Right atrium auricular region (tissue), 2 donors: ENCODE measurements at regions not wholly inside any gene's neighbourhood (a gene's known extent, or its start where the extent isn't known, plus 50 kb on each side); places are given as distances from the start of the nearest gene placed in this dataset.

Experiments used
- DNase-seq: peaks from one replicate; pipeline ENCODE4 v3.0.0-alpha.2; 2019; ENCODE audit warnings: low spot score
- H3K27ac ChIP-seq, 2 donors: fragments of 200-600 bp; sonication (generic); 1 replicate in 1 of 2; 2 replicates in 1 of 2; pipeline ENCODE4 v1.5.1; 2016 to 2019
- H3K27me3 ChIP-seq, 2 donors: fragments of 200-600 bp; sonication (generic); one replicate each; pipeline versions ENCODE4 v1.5.1 to v1.6.0; 2017 to 2019
- H3K36me3 ChIP-seq: fragments of 200-600 bp; sonication (generic); one replicate; pipeline ENCODE4 v1.5.1; 2016
- H3K4me1 ChIP-seq, 2 donors: fragments of 200-600 bp; sonication (generic); one replicate each; pipeline versions ENCODE4 v1.5.1 to v1.6.0; 2017 to 2019
- H3K4me3 ChIP-seq, 2 donors: fragments of 200-600 bp; sonication (generic); 1 replicate in 1 of 2; 2 replicates in 1 of 2; pipeline ENCODE4 v1.5.1; 2017 to 2019; ENCODE audit warnings: mild to moderate bottlenecking in 1 of 2, moderate library complexity in 1 of 2
- H3K9me3 ChIP-seq, 2 donors: fragments of 200-600 bp; sonication (generic); one replicate each; pipeline ENCODE4 v1.5.1; 2019
- TF ChIP-seq, protein P1 (sequence below), 2 donors: fragments of 200-600 bp; sonication (generic); IDR thresholded peaks; one replicate each; pipeline ENCODE4 v1.5.1; 2019; ENCODE audit warnings: antibody characterized with exemption in 2 of 2

DNA sequence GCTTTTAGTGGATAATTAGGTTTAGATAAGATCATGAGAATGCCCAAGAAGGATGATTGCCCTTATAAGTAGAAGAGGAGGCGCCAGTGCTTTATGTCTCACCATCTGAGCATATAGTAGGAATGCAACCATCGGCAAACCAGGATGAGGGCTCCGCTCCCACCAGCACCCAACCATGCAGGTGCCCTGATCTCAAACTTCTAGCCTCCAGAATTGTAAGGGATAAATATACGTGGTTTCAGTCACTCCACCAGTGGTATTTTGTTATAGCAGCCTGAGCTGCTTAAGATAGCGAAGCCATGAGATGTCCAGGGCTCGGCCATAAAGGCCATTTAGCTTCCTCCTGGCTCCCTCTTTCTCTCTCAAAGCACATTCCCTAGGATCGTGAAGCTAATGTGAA, 413.9 kb downstream of the MZT1 start:
- TF ChIP-seq, protein P1, sequence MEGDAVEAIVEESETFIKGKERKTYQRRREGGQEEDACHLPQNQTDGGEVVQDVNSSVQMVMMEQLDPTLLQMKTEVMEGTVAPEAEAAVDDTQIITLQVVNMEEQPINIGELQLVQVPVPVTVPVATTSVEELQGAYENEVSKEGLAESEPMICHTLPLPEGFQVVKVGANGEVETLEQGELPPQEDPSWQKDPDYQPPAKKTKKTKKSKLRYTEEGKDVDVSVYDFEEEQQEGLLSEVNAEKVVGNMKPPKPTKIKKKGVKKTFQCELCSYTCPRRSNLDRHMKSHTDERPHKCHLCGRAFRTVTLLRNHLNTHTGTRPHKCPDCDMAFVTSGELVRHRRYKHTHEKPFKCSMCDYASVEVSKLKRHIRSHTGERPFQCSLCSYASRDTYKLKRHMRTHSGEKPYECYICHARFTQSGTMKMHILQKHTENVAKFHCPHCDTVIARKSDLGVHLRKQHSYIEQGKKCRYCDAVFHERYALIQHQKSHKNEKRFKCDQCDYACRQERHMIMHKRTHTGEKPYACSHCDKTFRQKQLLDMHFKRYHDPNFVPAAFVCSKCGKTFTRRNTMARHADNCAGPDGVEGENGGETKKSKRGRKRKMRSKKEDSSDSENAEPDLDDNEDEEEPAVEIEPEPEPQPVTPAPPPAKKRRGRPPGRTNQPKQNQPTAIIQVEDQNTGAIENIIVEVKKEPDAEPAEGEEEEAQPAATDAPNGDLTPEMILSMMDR (IDR thresholded peaks at IDR 0.05), result no peak
- DNase-seq, result no peak
- H3K27ac ChIP-seq, result no peak overlapping the region
- no peaks in the 10 kb centered on the region for H3K27me3 ChIP-seq
- H3K9me3 ChIP-seq, result peaks cover 0 to 3% of the 10 kb centered on the region in 2 donors
- H3K4me1 ChIP-seq, result no peaks in the 10 kb centered on the region
- no peak overlapping the region for H3K4me3 ChIP-seq
- no peaks in the 10 kb centered on the region for H3K36me3 ChIP-seq

DNA sequence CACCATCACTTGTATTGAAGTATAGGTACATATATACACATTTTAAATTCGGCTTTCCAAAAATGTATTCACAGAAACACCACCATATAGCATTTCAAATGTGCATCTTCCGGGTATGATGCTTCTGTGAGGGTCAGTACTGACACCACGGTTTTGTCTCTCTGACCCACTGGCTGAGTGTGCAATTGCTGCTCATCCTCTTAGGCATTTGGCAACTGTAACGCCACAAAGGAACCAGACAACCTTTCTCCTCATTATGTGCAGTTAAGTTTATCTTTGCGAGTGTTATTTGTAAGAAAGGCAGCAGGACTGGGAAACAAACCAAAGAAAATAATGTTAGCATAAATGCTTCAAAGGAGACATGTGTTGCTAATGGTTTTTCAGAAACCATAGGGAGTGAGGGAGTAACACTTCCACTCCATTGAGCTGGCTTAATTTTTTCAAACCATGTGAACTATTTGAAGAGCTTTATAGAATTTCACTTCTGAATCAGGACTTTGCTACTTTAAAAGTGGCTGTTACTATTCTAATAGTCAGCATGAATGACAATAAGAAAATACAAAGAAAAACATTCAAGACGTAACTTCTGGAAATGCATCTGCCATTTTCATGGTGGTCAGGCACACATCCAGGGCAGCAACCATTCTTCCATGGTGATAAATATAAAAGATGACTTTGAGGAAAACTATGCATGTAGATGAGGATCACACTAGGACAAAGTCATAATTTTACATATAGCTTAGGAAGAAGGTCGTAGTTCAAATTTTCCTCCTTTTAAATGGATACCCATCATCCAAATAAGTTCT, 423.3 kb downstream of the MZT1 start:
- no peak for DNase-seq
- no peaks in the 10 kb centered on the region for H3K4me1 ChIP-seq
- no peaks in the 10 kb centered on the region for H3K9me3 ChIP-seq
- no peaks in the 10 kb centered on the region for H3K36me3 ChIP-seq
- H3K27me3 ChIP-seq, result no peaks in the 10 kb centered on the region
- TF ChIP-seq, protein P1 (IDR thresholded peaks at IDR 0.05), result no peak
- H3K27ac ChIP-seq, result no peak overlapping the region
- no peak overlapping the region for H3K4me3 ChIP-seq

DNA sequence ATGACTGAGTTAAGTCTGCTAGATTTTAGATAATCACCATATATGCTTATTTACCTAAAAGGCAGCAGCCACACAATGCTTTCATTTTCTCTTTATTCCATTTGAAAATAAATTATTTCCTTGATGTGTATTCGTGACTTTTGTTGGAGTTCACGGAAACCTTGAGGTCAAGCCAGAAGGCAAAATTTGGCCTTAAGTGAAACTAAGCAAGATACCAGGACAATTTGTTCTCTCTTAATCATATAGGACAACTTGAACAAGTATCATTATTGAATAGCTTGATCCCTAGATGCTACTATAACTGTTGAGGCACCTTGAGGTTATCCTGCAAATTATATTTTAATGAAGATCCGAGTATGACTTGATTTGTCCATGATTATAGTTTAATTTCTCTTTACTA, 429.2 kb upstream of the DACH1 start:
- Histone ChIP-seq H3K27ac (no peak overlapping the region), H3K36me3 (no peaks in the 10 kb centered on the region)

GRCh38 chr13:72295153-72295552, 428.1 kb upstream of the DACH1 start:
- no peaks in the 10 kb centered on the region for H3K4me1 ChIP-seq

More for the DNA sequence above, 429.2 kb upstream of the DACH1 start:
- Histone ChIP-seq H3K4me3 (no peak overlapping the region), H3K27me3 (no peaks in the 10 kb centered on the region), H3K9me3 (no peaks in the 10 kb centered on the region), H3K4me1 (no peaks in the 10 kb centered on the region)
- TF ChIP-seq, protein P1 (IDR thresholded peaks at IDR 0.05), result no peak
- DNase-seq, result no peak

GRCh38 chr13:72293206-72293605, 426.2 kb upstream of the DACH1 start:
- Histone ChIP-seq H3K36me3 (no peaks in the 10 kb centered on the region), H3K4me1 (no peaks in the 10 kb centered on the region), H3K4me3 (no peak overlapping the region), H3K27ac (no peak overlapping the region), H3K9me3 (no peaks in the 10 kb centered on the region), H3K27me3 (no peaks in the 10 kb centered on the region)
- TF ChIP-seq, protein P1 (IDR thresholded peaks at IDR 0.05), result no peak
- DNase-seq, result no peak

More at GRCh38 chr13:72295153-72295552, 428.1 kb upstream of the DACH1 start:
- Histone ChIP-seq H3K4me3 (no peak overlapping the region), H3K27ac (no peak overlapping the region), H3K27me3 (no peaks in the 10 kb centered on the region), H3K9me3 (no peaks in the 10 kb centered on the region), H3K36me3 (no peaks in the 10 kb centered on the region)
- TF ChIP-seq, protein P1 (IDR thresholded peaks at IDR 0.05), result no peak
- DNase-seq, result no peak
